WTC11 (cell line): ENCODE measurements at regions not wholly inside any gene's neighbourhood (a gene's known extent, or its start where the extent isn't known, plus 50 kb on each side); places are given as distances from the start of the nearest gene placed in this dataset.

Experiments
- ATAC-seq: fragments of 200-7000 bp; cut with Tn5 transposase; 2 replicates; pipeline ENCODE4 v1.10.0; 2021; ENCODE audit warnings: mild to moderate bottlenecking, moderate library complexity
- CTCF ChIA-PET: fragments of 300-600 bp; sonication (Branson Sonifier 250); formaldehyde crosslinking; loops from one replicate; lab custom pipeline; 2021; ENCODE audit warnings: antibody characterized with exemption; lab: Charles Lee
- POLR2A ChIA-PET: fragments of 350-600 bp; sonication (Branson Sonifier 250); formaldehyde crosslinking; loops from one replicate; lab custom pipeline; 2021; ENCODE audit warnings: antibody characterized with exemption; lab: Charles Lee
- DNase-seq: peaks from one replicate; pipeline ENCODE4 v3.0.0; 2021; ENCODE audit warnings: low spot score
- H3K27ac Mint-ChIP-seq: 2 replicates; pipeline ENCODE4 v1.8.0; 2021; ENCODE audit warnings: mixed read lengths
- H3K27me3 Mint-ChIP-seq: 2 replicates; pipeline ENCODE4 v1.8.0; 2021; ENCODE audit warnings: low read depth, mild to moderate bottlenecking, moderate library complexity, mixed read lengths
- H3K36me3 Mint-ChIP-seq: 2 replicates; pipeline ENCODE4 v1.8.0; 2021; ENCODE audit warnings: mixed read lengths
- H3K4me1 Mint-ChIP-seq: 2 replicates; pipeline ENCODE4 v1.8.0; 2022; ENCODE audit warnings: mixed read lengths
- H3K4me3 Mint-ChIP-seq: 2 replicates; pipeline ENCODE4 v1.8.0; 2021; ENCODE audit warnings: mild to moderate bottlenecking, moderate library complexity, mixed read lengths
- H3K9me3 Mint-ChIP-seq: 2 replicates; pipeline ENCODE4 v1.8.0; 2021; ENCODE audit warnings: mixed read lengths
- CREB1 ChIP-seq: sonication (generic); formaldehyde crosslinking; IDR thresholded peaks from 2 replicates; pipeline ENCODE4 v1.8.0; 2023; ENCODE audit warnings: mild to moderate bottlenecking, missing genetic modification reagents
- EMX1 ChIP-seq: fragments of 250-450 bp; sonication (Bioruptor Pico); IDR thresholded peaks from 2 replicates; pipeline ENCODE4 v1.8.0; 2021; ENCODE audit warnings: mild to moderate bottlenecking
- FOXK1 ChIP-seq: sonication (generic); formaldehyde crosslinking; IDR thresholded peaks from 2 replicates; pipeline ENCODE4 v1.8.0; 2022; ENCODE audit warnings: mild to moderate bottlenecking, moderate library complexity, missing genetic modification reagents
- GABPB1 ChIP-seq: sonication (generic); formaldehyde crosslinking; IDR thresholded peaks from 2 replicates; pipeline ENCODE4 v1.8.1; 2023; ENCODE audit warnings: mild to moderate bottlenecking, missing genetic modification reagents
- HMGA2 ChIP-seq: fragments of 250-450 bp; sonication (Bioruptor Pico); IDR thresholded peaks from 2 replicates; pipeline ENCODE4 v1.4.0; 2021; ENCODE audit warnings: mild to moderate bottlenecking, moderate library complexity
- NR3C1 ChIP-seq: sonication (generic); formaldehyde crosslinking; conservative IDR thresholded peaks from 2 replicates; pipeline ENCODE4 v1.8.1; 2023; ENCODE audit warnings: low read depth, mild to moderate bottlenecking, missing genetic modification reagents
- OVOL2 ChIP-seq: fragments of 250-450 bp; sonication (Bioruptor Pico); IDR thresholded peaks from 2 replicates; pipeline ENCODE4 v1.9.0; 2021; ENCODE audit warnings: mild to moderate bottlenecking, borderline replicate concordance
- RELA ChIP-seq: sonication (generic); formaldehyde crosslinking; IDR thresholded peaks from 2 replicates; pipeline ENCODE4 v1.8.1; 2022; ENCODE audit warnings: missing genetic modification reagents, mild to moderate bottlenecking, borderline replicate concordance
- RORB ChIP-seq: fragments of 250-450 bp; sonication (Bioruptor Pico); IDR thresholded peaks from 2 replicates; pipeline ENCODE4 v1.9.0; 2021; ENCODE audit warnings: mild to moderate bottlenecking
- TEAD4 ChIP-seq: sonication (generic); formaldehyde crosslinking; IDR thresholded peaks from 2 replicates; pipeline ENCODE4 v1.8.0; 2022; ENCODE audit warnings: mild to moderate bottlenecking, missing genetic modification reagents
- ZNF138 ChIP-seq: sonication (generic); formaldehyde crosslinking; conservative IDR thresholded peaks from 2 replicates; pipeline ENCODE4 v1.8.1; 2022; ENCODE audit warnings: mild to moderate bottlenecking, moderate library complexity, missing genetic modification reagents
- ZNF396 ChIP-seq: fragments of 250-450 bp; sonication (Bioruptor Pico); IDR thresholded peaks from 2 replicates; pipeline ENCODE4 v1.8.0; 2021; ENCODE audit warnings: mild to moderate bottlenecking, moderate library complexity, borderline replicate concordance
- TF ChIP-seq, protein P1 (sequence below): sonication (generic); formaldehyde crosslinking; IDR thresholded peaks from 2 replicates; pipeline ENCODE4 v1.8.1; 2023; ENCODE audit warnings: mild to moderate bottlenecking, missing genetic modification reagents, moderate library complexity
- TF ChIP-seq, protein P2 (sequence below): fragments of 250-450 bp; sonication (Bioruptor Pico); IDR thresholded peaks from 2 replicates; pipeline ENCODE4 v1.9.0; 2021; ENCODE audit warnings: moderate library complexity, mild to moderate bottlenecking, inconsistent platforms, borderline replicate concordance
- TF ChIP-seq, protein P3 (sequence below): sonication (generic); formaldehyde crosslinking; IDR thresholded peaks from 2 replicates; pipeline ENCODE4 v1.8.1; 2023; ENCODE audit warnings: mild to moderate bottlenecking, missing genetic modification reagents
- TF ChIP-seq, protein P4 (sequence below): fragments of 250-450 bp; sonication (Bioruptor Pico); IDR thresholded peaks from 2 replicates; pipeline ENCODE4 v1.9.0; 2021; ENCODE audit warnings: mild to moderate bottlenecking
- TF ChIP-seq, protein P5 (sequence below): fragments of 250-450 bp; sonication (Bioruptor Pico); conservative IDR thresholded peaks from 2 replicates; pipeline ENCODE4 v1.9.0; 2021; ENCODE audit warnings: mild to moderate bottlenecking
- TF ChIP-seq, protein P6 (sequence below): sonication (generic); formaldehyde crosslinking; IDR thresholded peaks from 2 replicates; pipeline ENCODE4 v1.8.1; 2022; ENCODE audit warnings: mild to moderate bottlenecking, missing genetic modification reagents, moderate library complexity, borderline replicate concordance
- TF ChIP-seq, protein P7 (sequence below): sonication (generic); formaldehyde crosslinking; IDR thresholded peaks from 2 replicates; pipeline ENCODE4 v1.8.1; 2023; ENCODE audit warnings: mild to moderate bottlenecking, missing genetic modification reagents, borderline replicate concordance
- TF ChIP-seq, protein P8 (sequence below): sonication (generic); formaldehyde crosslinking; IDR thresholded peaks from 2 replicates; pipeline ENCODE4 v1.8.1; 2022; ENCODE audit warnings: low read depth, mild to moderate bottlenecking, moderate library complexity, missing genetic modification reagents, borderline replicate concordance

DNA sequence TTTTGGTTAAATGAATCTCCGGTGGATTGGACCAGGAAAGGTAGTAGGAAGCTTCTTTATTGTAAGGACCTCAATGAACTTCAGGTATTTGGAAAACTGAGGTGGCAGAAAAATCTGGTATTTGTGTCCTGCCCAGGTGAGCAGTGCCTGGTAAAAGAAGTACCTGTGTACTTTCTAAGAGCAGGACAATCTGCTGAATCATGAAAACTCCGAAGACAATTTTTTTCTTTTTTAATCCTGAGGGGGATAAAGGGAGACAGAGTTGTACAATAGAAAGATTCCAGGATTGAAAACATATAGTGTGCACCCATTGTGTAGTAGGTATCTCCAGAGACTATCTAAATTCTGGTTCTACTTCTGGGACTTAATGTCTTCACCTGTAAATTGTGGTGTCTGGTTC, 191.8 kb upstream of the SPOPL start:
- H3K27ac Mint-ChIP-seq = no peak overlapping the region
- CTCF ChIA-PET = no interaction called here
- TF ChIP-seq, protein P1, sequence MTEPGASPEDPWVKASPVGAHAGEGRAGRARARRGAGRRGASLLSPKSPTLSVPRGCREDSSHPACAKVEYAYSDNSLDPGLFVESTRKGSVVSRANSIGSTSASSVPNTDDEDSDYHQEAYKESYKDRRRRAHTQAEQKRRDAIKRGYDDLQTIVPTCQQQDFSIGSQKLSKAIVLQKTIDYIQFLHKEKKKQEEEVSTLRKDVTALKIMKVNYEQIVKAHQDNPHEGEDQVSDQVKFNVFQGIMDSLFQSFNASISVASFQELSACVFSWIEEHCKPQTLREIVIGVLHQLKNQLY = no peak
- TF ChIP-seq TEAD4 = no peak
- TF ChIP-seq CREB1 (CRISPR knock-in tag) = no peak
- no peak for TF ChIP-seq RELA
- TF ChIP-seq EMX1 (CRISPR knock-in tag) = no peak
- TF ChIP-seq HMGA2 (CRISPR knock-in tag) = no peak
- TF ChIP-seq, protein P2, sequence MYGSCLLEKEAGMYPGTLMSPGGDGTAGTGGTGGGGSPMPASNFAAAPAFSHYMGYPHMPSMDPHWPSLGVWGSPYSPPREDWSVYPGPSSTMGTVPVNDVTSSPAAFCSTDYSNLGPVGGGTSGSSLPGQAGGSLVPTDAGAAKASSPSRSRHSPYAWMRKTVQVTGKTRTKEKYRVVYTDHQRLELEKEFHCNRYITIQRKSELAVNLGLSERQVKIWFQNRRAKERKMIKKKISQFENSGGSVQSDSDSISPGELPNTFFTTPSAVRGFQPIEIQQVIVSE (CRISPR knock-in tag) = no peak
- TF ChIP-seq RORB = no peak
- TF ChIP-seq ZNF138 (CRISPR knock-in tag) = no peak
- TF ChIP-seq, protein P3, sequence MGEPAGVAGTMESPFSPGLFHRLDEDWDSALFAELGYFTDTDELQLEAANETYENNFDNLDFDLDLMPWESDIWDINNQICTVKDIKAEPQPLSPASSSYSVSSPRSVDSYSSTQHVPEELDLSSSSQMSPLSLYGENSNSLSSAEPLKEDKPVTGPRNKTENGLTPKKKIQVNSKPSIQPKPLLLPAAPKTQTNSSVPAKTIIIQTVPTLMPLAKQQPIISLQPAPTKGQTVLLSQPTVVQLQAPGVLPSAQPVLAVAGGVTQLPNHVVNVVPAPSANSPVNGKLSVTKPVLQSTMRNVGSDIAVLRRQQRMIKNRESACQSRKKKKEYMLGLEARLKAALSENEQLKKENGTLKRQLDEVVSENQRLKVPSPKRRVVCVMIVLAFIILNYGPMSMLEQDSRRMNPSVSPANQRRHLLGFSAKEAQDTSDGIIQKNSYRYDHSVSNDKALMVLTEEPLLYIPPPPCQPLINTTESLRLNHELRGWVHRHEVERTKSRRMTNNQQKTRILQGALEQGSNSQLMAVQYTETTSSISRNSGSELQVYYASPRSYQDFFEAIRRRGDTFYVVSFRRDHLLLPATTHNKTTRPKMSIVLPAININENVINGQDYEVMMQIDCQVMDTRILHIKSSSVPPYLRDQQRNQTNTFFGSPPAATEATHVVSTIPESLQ = no peak
- TF ChIP-seq, protein P4, sequence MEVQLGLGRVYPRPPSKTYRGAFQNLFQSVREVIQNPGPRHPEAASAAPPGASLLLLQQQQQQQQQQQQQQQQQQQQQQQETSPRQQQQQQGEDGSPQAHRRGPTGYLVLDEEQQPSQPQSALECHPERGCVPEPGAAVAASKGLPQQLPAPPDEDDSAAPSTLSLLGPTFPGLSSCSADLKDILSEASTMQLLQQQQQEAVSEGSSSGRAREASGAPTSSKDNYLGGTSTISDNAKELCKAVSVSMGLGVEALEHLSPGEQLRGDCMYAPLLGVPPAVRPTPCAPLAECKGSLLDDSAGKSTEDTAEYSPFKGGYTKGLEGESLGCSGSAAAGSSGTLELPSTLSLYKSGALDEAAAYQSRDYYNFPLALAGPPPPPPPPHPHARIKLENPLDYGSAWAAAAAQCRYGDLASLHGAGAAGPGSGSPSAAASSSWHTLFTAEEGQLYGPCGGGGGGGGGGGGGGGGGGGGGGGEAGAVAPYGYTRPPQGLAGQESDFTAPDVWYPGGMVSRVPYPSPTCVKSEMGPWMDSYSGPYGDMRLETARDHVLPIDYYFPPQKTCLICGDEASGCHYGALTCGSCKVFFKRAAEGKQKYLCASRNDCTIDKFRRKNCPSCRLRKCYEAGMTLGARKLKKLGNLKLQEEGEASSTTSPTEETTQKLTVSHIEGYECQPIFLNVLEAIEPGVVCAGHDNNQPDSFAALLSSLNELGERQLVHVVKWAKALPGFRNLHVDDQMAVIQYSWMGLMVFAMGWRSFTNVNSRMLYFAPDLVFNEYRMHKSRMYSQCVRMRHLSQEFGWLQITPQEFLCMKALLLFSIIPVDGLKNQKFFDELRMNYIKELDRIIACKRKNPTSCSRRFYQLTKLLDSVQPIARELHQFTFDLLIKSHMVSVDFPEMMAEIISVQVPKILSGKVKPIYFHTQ = no peak
- peaks cover 9% of the 10 kb centered on the region for H3K9me3 Mint-ChIP-seq
- peaks cover 8% of the 10 kb centered on the region for H3K36me3 Mint-ChIP-seq
- H3K4me3 Mint-ChIP-seq = no peak overlapping the region
- POLR2A ChIA-PET = no interaction called here
- H3K4me1 Mint-ChIP-seq = no peaks in the 10 kb centered on the region
- no peak for ATAC-seq
- no peaks in the 10 kb centered on the region for H3K27me3 Mint-ChIP-seq
- no peak for DNase-seq

DNA sequence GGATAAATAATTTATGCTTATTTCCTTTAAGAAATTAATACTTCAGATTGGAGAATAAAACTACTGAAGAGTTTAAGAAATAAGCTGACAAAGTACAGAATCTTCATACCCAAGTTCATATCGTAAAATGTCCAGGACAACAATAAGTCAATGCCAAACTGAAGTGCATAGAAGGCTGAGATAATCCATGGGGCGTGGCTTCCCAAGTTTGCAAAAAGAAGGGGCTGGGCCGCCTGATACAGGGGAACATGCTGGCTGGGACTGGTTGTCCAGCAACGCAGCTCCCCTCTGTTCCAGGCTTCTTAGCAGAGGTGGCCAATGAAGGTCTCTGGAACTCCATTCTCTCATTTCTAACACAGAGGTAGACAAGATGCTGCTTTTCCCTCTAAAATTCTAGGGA, 189.5 kb upstream of the SPOPL start:
- H3K36me3 Mint-ChIP-seq = peaks cover 24% of the 10 kb centered on the region
- H3K4me3 Mint-ChIP-seq = no peak overlapping the region
- H3K9me3 Mint-ChIP-seq = peaks cover 29% of the 10 kb centered on the region
- no peak overlapping the region for H3K27ac Mint-ChIP-seq
- DNase-seq (no peak), ATAC-seq (no peak; the same call in 1 of the 2 replicates)
- POLR2A ChIA-PET = no interaction called here
- H3K4me1 Mint-ChIP-seq = no peaks in the 10 kb centered on the region
- H3K27me3 Mint-ChIP-seq = no peaks in the 10 kb centered on the region; the same call in 1 of the 2 replicates
- CTCF ChIA-PET = no interaction called here
- TF ChIP-seq, protein P5, sequence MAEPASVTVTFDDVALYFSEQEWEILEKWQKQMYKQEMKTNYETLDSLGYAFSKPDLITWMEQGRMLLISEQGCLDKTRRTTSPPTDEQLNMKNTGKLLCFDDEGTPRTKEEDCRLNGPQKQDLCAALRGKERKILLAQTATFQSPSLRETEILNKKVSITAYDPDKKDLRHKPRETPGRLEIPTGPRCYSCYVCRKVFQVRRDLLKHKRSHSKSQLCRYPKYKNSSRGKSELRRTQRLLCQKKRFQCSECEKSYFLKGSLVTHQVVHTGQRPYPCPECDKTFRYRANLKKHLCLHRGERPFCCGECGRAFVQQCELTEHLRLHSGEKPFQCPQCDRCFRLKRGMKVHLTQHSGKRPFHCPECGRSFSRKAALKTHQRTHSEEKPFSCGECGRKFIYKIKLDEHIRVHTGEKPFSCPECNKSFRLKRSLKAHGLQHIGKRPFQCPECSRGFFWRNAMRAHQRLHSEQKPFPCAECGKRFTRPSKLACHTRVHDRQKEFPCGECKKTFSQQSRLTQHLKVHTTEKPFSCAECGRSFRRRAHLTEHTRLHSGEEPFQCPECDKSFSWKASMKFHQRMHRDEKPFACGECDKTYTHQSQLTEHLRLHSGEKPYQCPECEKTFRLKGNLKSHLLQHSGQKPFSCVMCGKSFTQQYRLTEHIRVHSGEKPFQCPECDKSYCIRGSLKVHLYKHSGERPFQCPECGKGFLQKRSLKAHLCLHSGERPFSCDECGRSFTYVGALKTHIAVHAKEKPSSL = no peak
- TF ChIP-seq, protein P6, sequence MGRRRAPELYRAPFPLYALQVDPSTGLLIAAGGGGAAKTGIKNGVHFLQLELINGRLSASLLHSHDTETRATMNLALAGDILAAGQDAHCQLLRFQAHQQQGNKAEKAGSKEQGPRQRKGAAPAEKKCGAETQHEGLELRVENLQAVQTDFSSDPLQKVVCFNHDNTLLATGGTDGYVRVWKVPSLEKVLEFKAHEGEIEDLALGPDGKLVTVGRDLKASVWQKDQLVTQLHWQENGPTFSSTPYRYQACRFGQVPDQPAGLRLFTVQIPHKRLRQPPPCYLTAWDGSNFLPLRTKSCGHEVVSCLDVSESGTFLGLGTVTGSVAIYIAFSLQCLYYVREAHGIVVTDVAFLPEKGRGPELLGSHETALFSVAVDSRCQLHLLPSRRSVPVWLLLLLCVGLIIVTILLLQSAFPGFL (CRISPR knock-in tag) = no peak
- TF ChIP-seq NR3C1 (no peak), ZNF396 (no peak), OVOL2 (CRISPR knock-in tag) (no peak), RORB (no peak), GABPB1 (CRISPR knock-in tag) (no peak), FOXK1 (no peak)
- TF ChIP-seq, protein P7, sequence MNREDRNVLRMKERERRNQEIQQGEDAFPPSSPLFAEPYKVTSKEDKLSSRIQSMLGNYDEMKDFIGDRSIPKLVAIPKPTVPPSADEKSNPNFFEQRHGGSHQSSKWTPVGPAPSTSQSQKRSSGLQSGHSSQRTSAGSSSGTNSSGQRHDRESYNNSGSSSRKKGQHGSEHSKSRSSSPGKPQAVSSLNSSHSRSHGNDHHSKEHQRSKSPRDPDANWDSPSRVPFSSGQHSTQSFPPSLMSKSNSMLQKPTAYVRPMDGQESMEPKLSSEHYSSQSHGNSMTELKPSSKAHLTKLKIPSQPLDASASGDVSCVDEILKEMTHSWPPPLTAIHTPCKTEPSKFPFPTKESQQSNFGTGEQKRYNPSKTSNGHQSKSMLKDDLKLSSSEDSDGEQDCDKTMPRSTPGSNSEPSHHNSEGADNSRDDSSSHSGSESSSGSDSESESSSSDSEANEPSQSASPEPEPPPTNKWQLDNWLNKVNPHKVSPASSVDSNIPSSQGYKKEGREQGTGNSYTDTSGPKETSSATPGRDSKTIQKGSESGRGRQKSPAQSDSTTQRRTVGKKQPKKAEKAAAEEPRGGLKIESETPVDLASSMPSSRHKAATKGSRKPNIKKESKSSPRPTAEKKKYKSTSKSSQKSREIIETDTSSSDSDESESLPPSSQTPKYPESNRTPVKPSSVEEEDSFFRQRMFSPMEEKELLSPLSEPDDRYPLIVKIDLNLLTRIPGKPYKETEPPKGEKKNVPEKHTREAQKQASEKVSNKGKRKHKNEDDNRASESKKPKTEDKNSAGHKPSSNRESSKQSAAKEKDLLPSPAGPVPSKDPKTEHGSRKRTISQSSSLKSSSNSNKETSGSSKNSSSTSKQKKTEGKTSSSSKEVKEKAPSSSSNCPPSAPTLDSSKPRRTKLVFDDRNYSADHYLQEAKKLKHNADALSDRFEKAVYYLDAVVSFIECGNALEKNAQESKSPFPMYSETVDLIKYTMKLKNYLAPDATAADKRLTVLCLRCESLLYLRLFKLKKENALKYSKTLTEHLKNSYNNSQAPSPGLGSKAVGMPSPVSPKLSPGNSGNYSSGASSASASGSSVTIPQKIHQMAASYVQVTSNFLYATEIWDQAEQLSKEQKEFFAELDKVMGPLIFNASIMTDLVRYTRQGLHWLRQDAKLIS = no peak
- TF ChIP-seq, protein P8, sequence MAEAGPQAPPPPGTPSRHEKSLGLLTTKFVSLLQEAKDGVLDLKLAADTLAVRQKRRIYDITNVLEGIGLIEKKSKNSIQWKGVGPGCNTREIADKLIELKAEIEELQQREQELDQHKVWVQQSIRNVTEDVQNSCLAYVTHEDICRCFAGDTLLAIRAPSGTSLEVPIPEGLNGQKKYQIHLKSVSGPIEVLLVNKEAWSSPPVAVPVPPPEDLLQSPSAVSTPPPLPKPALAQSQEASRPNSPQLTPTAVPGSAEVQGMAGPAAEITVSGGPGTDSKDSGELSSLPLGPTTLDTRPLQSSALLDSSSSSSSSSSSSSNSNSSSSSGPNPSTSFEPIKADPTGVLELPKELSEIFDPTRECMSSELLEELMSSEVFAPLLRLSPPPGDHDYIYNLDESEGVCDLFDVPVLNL (CRISPR knock-in tag) = no peak
